ENCODE measurements at regions not wholly inside any gene's neighbourhood (a gene's known extent, or its start where the extent isn't known, plus 50 kb on each side); places are given as distances from the start of the nearest gene placed in this dataset.

DNA sequence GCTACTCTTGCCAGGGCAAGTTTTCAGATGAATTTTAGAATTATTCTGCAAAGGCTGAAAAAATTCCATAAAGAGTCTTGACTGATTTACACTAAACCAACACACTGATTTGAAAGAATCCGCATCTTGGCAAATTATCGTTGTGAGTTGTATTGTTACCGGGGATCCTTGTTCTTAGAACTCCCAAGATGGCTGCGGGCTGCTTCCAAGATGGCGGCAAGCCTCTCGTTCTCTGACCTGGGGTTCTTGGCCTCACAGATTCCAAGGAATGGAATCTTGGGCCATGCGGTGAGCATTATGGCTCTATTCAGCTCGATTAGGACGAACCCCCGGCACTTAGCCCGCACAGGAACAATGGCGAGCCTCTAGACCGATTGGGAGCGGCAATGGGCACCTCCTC is 132.5 kb downstream of the ZNF664 start:
- Mint-ChIP-seq H3K27me3 (ENCODE audit: low read depth) (no peaks in the 10 kb centered on the region), H3K4me1 (ENCODE audit: low read depth) (no peaks in the 10 kb centered on the region), H3K36me3 (ENCODE audit: low read depth) (no peaks in the 10 kb centered on the region), H3K27ac (no peak overlapping the region), H3K4me3 (no peak overlapping the region), H3K9me3 (no peaks in the 10 kb centered on the region)

DNA sequence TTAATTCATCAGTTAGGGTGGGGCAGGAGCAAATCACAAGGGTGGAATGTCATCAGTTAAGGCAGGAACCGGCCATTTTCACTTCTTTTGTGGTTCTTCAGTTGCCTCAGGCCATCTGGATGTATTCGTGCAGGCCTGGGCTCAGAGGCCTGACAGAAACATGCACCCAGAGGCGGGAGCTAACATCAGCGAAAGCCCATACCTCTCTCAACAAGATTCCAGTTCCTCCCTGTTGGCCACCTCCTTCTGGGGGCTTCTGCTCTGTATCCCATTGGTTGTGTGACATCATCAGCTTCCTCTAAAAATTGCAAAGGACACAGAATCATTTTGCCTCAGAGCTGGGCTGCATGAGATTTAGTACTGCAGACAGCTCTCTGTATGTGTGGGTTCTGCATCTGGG is 134.3 kb downstream of the ZNF664 start:
- no peaks in the 10 kb centered on the region for H3K36me3 Mint-ChIP-seq (ENCODE audit: low read depth)
- no peak overlapping the region for H3K4me3 Mint-ChIP-seq
- H3K9me3 Mint-ChIP-seq: peaks cover 4% of the 10 kb centered on the region
- no peak overlapping the region for H3K27ac Mint-ChIP-seq
- H3K27me3 Mint-ChIP-seq (ENCODE audit: low read depth): no peaks in the 10 kb centered on the region
- H3K4me1 Mint-ChIP-seq (ENCODE audit: low read depth): no peaks in the 10 kb centered on the region

DNA sequence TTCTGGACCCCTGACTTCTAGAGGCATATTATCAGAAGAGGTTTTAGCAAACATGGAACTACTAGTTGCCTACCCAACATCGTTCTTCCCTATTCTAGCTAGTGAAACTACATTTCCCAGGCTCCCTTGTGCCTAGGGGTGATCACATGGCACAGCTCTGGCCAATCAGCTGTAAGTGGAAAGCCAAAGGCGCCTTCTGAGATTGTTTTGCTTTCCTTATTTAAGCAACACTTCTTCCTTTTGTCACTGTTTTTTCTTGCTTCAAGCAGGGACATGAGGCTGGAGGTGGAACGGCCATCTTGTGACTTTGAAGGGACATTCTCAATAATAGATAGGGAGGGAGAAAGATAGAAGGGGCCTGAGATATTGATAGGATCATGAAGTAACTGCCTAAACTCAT is 136.7 kb downstream of the ZNF664 start:
- no peak overlapping the region for H3K4me3 Mint-ChIP-seq
- H3K4me1 Mint-ChIP-seq (ENCODE audit: low read depth): no peaks in the 10 kb centered on the region
- peaks cover 4% of the 10 kb centered on the region for H3K9me3 Mint-ChIP-seq
- no peaks in the 10 kb centered on the region for H3K27me3 Mint-ChIP-seq (ENCODE audit: low read depth)
- H3K27ac Mint-ChIP-seq: no peak overlapping the region
- no peaks in the 10 kb centered on the region for H3K36me3 Mint-ChIP-seq (ENCODE audit: low read depth)

DNA sequence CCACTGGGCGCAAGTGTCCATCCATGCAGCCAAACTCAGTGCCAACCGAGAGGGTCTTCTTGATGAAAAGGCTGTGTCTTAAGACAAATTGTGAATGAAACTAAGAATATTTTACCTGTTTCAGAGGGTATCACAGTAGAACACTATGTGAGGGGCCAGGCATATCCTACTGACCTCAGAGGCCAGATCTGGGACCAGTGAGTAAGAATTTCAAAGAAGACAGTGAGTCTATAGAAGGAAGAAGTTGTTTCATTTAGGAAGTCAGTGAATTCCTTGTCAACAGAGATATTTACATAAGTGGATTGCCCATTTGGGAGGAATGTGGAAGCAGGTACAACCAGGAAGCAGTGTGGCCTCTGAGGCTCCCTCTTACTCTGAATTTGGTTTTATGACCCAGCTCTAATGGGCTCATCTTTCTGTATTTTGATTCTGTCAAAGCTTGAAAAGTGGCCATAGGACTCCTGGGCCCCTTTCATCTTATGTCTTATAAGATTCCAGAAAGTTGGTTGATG is 137.4 kb downstream of the ZNF664 start:
- Mint-ChIP-seq H3K36me3 (ENCODE audit: low read depth) (no peaks in the 10 kb centered on the region), H3K4me1 (ENCODE audit: low read depth) (no peaks in the 10 kb centered on the region), H3K27ac (no peak overlapping the region), H3K9me3 (peaks cover 4% of the 10 kb centered on the region), H3K4me3 (no peak overlapping the region), H3K27me3 (ENCODE audit: low read depth) (no peaks in the 10 kb centered on the region)

DNA sequence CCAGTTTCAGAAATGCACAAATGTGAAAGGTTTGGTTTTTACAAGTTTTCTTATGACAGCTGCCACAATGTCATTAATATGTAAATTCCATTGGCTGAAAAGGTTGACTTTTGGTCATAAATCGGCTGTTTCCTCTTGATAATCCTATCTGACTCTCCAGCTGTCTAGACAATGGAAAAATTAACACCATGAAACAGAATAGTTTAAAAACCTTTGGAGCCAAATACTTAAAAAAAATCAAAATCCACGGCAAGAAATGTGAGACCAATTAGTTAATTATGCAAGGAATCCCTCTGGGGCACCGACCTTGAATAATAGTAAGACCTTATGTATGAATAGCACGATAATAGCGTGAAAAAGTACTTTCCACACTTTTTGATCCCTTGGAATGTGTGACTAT is 138.0 kb downstream of the ZNF664 start:
- no peak overlapping the region for H3K4me3 Mint-ChIP-seq
- H3K27ac Mint-ChIP-seq: no peak overlapping the region
- H3K27me3 Mint-ChIP-seq (ENCODE audit: low read depth): no peaks in the 10 kb centered on the region
- peaks cover 4% of the 10 kb centered on the region for H3K9me3 Mint-ChIP-seq
- no peaks in the 10 kb centered on the region for H3K4me1 Mint-ChIP-seq (ENCODE audit: low read depth)
- no peaks in the 10 kb centered on the region for H3K36me3 Mint-ChIP-seq (ENCODE audit: low read depth)

DNA sequence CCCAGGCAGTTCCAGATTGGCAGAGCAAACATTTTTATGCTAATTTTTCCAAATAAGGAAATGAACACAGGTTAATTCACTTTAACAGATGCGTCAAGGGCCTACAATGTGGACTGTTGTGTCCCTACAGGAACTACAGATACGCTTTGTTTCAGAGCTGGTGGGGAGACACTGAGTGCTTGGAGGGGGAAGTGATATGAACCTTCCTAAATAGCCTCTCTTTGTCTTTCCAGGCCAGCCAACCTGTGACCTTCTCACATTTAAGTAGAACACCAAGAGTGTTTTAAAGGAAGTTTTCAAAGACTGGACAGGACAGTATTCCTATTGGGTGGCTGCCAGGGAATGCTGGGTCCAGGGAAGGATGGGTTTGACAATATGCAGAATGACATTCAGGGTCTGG is 141.3 kb downstream of the ZNF664 start:
- H3K36me3 Mint-ChIP-seq (ENCODE audit: low read depth): no peaks in the 10 kb centered on the region
- no peaks in the 10 kb centered on the region for H3K27me3 Mint-ChIP-seq (ENCODE audit: low read depth)
- H3K4me3 Mint-ChIP-seq: no peak overlapping the region
- peaks cover 4% of the 10 kb centered on the region for H3K9me3 Mint-ChIP-seq
- H3K27ac Mint-ChIP-seq: no peak overlapping the region
- no peaks in the 10 kb centered on the region for H3K4me1 Mint-ChIP-seq (ENCODE audit: low read depth)

DNA sequence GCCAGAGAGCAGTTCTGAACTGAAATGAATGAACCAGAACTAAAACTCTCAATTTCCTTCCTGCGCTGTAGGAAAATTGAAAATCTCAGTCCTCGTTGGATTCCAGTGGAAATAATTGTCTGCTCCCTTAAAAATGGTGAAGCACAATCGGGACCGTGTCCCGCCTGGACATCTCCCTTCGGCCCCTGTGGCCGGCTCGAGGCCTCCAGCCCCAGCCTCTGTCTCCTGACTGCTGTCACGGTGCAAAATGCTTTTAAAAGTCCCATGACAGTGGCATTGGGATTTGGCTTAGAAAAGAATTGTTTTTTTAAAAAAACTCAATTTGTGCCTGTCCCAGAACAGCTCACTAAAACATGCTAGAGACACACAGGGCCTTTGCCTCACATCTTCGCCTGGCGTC is 142.5 kb downstream of the ZNF664 start:
- H3K27ac Mint-ChIP-seq: no peak overlapping the region
- peaks cover 4% of the 10 kb centered on the region for H3K9me3 Mint-ChIP-seq
- no peaks in the 10 kb centered on the region for H3K4me1 Mint-ChIP-seq (ENCODE audit: low read depth)
- no peaks in the 10 kb centered on the region for H3K27me3 Mint-ChIP-seq (ENCODE audit: low read depth)
- no peak overlapping the region for H3K4me3 Mint-ChIP-seq
- no peaks in the 10 kb centered on the region for H3K36me3 Mint-ChIP-seq (ENCODE audit: low read depth)

DNA sequence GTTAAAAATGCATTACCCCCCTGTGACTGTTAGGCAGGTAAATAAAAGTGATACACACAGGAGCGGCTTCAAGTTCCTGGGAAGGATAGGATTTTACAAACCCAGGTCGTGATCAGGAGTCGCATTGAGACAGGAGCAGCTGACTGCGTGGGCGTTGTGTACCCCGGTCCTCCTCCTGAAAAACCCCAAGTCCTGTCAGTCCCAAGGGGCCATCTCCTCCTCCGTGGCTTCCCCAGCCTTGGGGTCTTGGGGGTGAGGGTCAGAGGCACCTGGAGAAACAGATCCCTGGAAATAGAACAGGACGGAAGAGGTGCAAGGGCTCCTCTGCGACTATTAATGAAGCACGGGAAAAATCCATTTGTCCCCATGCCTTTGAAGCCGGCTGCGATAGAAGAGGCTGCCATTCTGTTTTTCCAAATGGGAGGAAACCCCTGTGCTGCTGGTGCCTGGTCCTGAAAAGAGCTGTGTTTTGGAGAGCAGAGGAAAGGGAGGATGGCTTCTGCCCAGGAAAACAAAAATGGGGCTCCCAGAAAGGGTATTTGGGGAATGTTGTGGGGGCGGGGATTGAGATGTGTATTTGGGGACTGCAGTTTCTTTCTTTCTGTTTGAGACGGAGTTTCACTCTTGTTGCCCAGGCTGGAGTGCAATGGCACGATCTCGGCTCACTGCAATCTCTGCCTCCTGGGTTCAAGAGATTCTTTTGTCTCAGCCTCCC is 143.1 kb downstream of the ZNF664 start:
- Mint-ChIP-seq H3K27ac (no peak overlapping the region), H3K4me3 (no peak overlapping the region), H3K9me3 (no peaks in the 10 kb centered on the region), H3K27me3 (ENCODE audit: low read depth) (no peaks in the 10 kb centered on the region), H3K36me3 (ENCODE audit: low read depth) (no peaks in the 10 kb centered on the region), H3K4me1 (ENCODE audit: low read depth) (no peaks in the 10 kb centered on the region)

DNA sequence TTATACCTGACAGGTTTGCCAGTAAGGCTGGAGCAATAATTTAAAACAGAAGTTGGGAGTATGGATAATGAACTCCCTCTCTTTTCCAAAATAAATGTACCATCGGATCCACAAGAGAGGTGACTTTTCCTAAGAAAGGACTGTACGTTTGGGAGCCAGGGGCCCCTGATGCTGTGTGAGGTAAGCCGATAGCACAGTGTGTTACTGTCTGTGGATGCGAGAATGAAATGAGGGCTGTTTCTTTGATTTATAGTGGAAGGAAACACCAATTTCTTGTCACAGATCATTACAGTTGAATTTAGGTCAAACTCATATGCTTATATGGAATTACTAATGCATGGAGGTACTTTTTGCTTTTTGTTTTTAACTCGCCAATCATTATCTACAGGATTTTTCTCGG is 147.7 kb downstream of the ZNF664 start:
- no peaks in the 10 kb centered on the region for H3K36me3 Mint-ChIP-seq (ENCODE audit: low read depth)
- no peaks in the 10 kb centered on the region for H3K27me3 Mint-ChIP-seq (ENCODE audit: low read depth)
- H3K4me1 Mint-ChIP-seq (ENCODE audit: low read depth): no peaks in the 10 kb centered on the region
- H3K27ac Mint-ChIP-seq: no peak overlapping the region
- no peaks in the 10 kb centered on the region for H3K9me3 Mint-ChIP-seq
- H3K4me3 Mint-ChIP-seq: no peak overlapping the region

DNA sequence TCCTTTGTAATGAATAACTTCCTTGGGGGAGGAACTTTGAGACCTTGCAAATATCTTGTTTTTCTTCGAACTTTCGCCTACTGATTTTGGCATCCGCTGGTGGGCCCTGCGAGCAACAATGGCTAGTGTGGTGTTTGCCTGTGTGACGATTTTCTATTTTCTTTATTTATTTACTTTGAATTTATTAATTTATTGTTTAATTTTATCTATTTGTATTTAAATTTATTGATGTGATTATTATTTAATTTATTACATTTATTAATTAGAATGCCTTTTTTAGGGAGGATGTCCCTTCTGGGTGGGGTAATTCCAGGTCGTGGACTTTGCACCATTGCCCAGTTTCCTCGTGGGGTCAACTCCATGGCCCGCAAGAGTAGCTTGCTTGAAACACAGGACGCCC is 149.7 kb downstream of the ZNF664 start:
- no peaks in the 10 kb centered on the region for H3K36me3 Mint-ChIP-seq (ENCODE audit: low read depth)
- H3K9me3 Mint-ChIP-seq: no peaks in the 10 kb centered on the region
- H3K27me3 Mint-ChIP-seq (ENCODE audit: low read depth): no peaks in the 10 kb centered on the region
- no peaks in the 10 kb centered on the region for H3K4me1 Mint-ChIP-seq (ENCODE audit: low read depth)
- no peak overlapping the region for H3K4me3 Mint-ChIP-seq
- H3K27ac Mint-ChIP-seq: no peak overlapping the region

DNA sequence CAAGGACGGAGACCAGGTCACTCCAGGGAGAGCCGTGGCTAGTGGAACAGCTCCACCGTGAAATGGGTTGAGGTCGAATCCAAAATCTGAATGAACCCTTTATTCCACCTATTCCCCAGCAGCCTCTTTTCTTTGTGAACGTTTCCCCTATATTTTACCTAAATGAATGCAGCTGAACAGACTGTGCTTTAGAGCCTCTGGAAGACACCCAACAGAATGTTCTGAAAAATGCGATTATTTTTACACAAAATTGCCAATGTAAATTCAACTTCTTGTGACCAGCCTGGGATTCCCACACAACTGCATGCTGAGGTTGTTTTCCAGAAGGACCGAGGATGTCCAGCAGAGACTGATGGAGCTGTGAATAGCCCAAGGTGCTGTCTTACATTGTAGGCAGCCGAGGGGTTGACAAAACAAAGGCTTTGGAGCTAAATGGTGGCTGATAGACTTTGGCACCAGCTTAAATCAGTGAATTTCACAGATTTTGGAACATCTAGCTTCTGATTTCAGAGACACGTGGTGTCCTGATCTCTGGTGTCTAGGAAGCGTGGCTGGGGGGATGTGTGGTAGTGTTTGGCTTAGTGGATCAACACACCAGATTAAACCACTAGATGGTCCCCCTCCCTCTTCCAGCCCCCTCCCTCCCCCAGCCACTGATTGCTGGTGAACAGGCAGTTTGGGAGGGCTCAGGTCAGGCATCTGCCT is 150.4 kb downstream of the ZNF664 start:
- Mint-ChIP-seq H3K4me1 (ENCODE audit: low read depth) (no peaks in the 10 kb centered on the region), H3K4me3 (no peak overlapping the region), H3K27ac (no peak overlapping the region), H3K27me3 (ENCODE audit: low read depth) (no peaks in the 10 kb centered on the region), H3K36me3 (ENCODE audit: low read depth) (no peaks in the 10 kb centered on the region), H3K9me3 (no peaks in the 10 kb centered on the region)

DNA sequence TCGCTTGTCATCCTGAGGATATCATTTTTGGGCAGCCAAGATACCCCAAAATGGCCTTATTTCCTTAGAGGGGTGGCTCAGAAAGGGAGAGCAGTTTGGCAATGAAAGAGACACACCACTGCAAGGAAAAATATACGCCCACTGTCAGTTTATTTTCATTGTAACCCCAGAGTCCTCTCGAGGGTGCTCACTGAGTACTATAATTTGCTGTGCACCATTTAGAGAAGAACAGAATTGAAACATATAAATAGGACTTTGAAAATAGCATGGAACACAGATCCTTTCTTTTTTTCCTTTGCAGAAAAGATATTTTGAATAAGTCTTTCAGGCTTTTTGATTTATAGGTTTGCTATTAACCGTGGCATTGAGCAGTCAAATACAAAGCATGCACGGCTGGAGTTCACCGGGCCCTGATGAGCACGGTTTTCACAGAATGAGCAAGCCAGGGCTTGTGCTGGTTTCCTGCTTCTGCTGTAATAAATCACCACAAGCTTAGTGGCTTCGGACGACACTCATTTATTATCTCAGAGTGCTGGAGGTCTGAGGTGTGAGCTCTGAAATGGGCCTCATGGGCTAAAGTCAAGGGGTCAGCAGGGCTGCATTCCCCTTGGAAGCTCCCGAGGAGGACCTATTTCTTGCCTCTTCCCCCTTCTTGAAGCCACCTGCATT is 152.3 kb downstream of the ZNF664 start:
- no peaks in the 10 kb centered on the region for H3K27me3 Mint-ChIP-seq (ENCODE audit: low read depth)
- no peaks in the 10 kb centered on the region for H3K9me3 Mint-ChIP-seq
- no peaks in the 10 kb centered on the region for H3K36me3 Mint-ChIP-seq (ENCODE audit: low read depth)
- H3K4me1 Mint-ChIP-seq (ENCODE audit: low read depth): no peaks in the 10 kb centered on the region
- H3K27ac Mint-ChIP-seq: no peak overlapping the region
- H3K4me3 Mint-ChIP-seq: no peak overlapping the region

DNA sequence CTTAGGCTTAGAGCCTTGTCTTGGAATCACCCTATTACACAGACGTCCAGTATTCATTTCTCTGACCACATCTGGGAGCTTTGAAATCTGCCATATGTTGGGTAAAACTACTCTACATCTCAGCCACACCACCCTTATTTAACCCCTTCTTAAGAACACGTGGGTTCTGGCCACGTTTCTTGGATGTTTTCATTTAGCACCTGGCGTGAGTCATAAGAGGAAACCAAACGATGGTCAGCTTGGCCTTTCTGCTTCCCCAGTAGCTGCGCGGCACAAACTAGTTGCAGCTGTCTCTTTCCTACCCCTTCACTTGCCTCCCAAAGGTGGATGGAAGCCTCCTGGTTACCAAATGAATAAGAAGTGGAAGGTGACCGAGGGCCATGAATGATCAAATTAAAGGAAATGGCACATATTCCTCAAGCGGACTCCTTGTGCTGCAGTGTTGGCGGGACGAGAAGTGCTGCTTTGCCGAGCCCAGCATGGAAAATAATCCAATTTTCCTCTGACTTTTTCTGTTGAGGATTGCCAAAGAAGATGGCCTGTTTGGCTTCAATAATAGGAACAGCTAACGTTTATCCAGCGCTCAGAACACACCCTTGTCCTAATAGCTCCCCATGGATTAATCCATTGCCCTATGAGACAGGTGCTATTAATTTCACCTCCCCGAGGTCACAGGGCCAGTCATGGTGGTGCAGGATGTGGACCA is 154.1 kb downstream of the ZNF664 start:
- Mint-ChIP-seq H3K9me3 (no peaks in the 10 kb centered on the region), H3K4me1 (ENCODE audit: low read depth) (no peaks in the 10 kb centered on the region), H3K36me3 (ENCODE audit: low read depth) (no peaks in the 10 kb centered on the region), H3K27ac (no peak overlapping the region), H3K27me3 (ENCODE audit: low read depth) (no peaks in the 10 kb centered on the region), H3K4me3 (no peak overlapping the region)

DNA sequence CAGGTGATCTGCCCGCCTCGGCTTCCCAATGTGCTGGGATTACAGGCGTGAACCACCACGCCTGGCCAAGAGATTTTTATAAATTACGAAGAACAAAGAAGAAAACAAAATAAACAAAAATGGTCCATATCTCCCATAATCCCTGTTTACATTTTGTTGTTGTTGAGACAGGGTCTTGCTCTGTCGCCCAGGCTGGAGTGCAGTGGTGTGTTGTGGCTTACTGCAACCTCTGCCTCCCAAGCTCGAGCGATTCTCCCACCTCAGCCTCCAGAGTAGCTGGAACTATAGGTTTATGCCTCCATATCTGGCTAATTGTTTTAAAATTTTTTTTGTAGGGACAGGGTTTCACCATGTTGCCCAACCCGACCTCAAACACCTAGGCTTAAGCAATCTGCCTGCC is 156.1 kb downstream of the ZNF664 start:
- H3K36me3 Mint-ChIP-seq (ENCODE audit: low read depth): no peaks in the 10 kb centered on the region
- H3K4me3 Mint-ChIP-seq: no peak overlapping the region
- no peaks in the 10 kb centered on the region for H3K9me3 Mint-ChIP-seq
- no peaks in the 10 kb centered on the region for H3K4me1 Mint-ChIP-seq (ENCODE audit: low read depth)
- no peak overlapping the region for H3K27ac Mint-ChIP-seq
- H3K27me3 Mint-ChIP-seq (ENCODE audit: low read depth): no peaks in the 10 kb centered on the region
